ENCODE measurements at regions not wholly inside any gene's neighbourhood (a gene's known extent, or its start where the extent isn't known, plus 50 kb on each side); places are given as distances from the start of the nearest gene placed in this dataset.

DNA sequence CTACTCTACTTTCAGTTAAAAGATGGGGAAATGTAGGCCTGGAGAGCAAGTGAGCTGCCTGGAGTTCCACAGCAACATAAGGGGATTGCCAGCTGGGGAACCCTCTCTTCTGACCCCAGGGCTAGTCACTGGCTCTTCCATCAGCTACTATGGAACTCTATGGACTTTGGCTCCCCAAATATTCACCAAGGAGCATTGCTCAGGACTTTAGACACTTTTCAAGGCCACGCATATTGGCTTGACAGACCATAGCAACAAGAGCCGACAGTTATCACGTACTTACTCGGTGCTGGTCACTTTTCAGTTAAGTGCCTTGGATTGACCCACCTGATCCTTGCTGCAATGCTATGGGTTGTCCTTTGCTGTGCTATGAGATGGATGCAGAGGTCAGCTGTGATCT is 360.7 kb upstream of the CHD6 start:
- H2BK5ac ChIP-seq (ENCODE audit: low read depth, low read length, poor library complexity, severe bottlenecking) = no peak overlapping the region
- in situ Hi-C loops (cut with MboI; ENCODE audit: low sequenced_read_pairs) (no loop called here), dilution Hi-C loops (cut with HindIII; ENCODE audit: low sequenced_read_pairs, unreplicated experiment) (no loop called here), intact Hi-C loops (cut with micrococcal nuclease) (no loop called here)
- no peak overlapping the region for H4K8ac ChIP-seq (ENCODE audit: low read depth in 2 of 2, low read length in 2 of 2)
- H3K4me3 ChIP-seq (ENCODE audit: insufficient read depth, low read depth, low read length) = no peak overlapping the region
- H3K9me1 ChIP-seq (ENCODE audit: insufficient read depth, low read length) = no peaks in the 10 kb centered on the region
- no peaks in the 10 kb centered on the region for H3K79me1 ChIP-seq (ENCODE audit: low read depth in 1 of 2, low read length in 2 of 2)
- BruUV-seq (replicated peaks) = no TSS peak
- no peak for DNase-seq
- H2AFZ ChIP-seq (replicated peaks; ENCODE audit: low read length, poor library complexity) = no peak overlapping the region
- no peak overlapping the region for H2BK15ac ChIP-seq (ENCODE audit: low read depth, low read length)
- no peak overlapping the region for H3K4me2 ChIP-seq (ENCODE audit: low read depth, low read length)
- no peak overlapping the region for H2BK120ac ChIP-seq (ENCODE audit: low read depth, low read length)
- no peak overlapping the region for H3K4ac ChIP-seq (ENCODE audit: low read depth, low read length)
- H2AK9ac ChIP-seq (replicated peaks; ENCODE audit: low read depth, low read length, poor library complexity) = no peak overlapping the region
- H3K27ac ChIP-seq (ENCODE audit: insufficient read depth, low read length) = no peak overlapping the region
- POLR2A ChIA-PET (ENCODE audit: unreplicated experiment) = no interaction called here
- no peak overlapping the region for H3K23ac ChIP-seq (ENCODE audit: low read depth, low read length)
- no peaks in the 10 kb centered on the region for H3K36me3 ChIP-seq (ENCODE audit: control insufficient read depth, insufficient read depth, low read length)
- no peak for ATAC-seq (ENCODE audit: low read depth)
- H4K20me1 ChIP-seq (ENCODE audit: insufficient read depth, low read length) = no peaks in the 10 kb centered on the region
- no peak overlapping the region for H4K5ac ChIP-seq (ENCODE audit: low read depth, low read length)
- no peak overlapping the region for H3K9ac ChIP-seq (ENCODE audit: low read depth, low read length)
- H3K9me3 ChIP-seq (ENCODE audit: control insufficient read depth, insufficient read depth, low read length) = peaks cover 16% of the 10 kb centered on the region
- TF ChIP-seq BHLHE40 (IDR thresholded peaks at IDR 0.05; ENCODE audit: low read depth, low read length) = no peak
- TF ChIP-seq CHD1 (IDR thresholded peaks at IDR 0.05; ENCODE audit: low read depth, low read length) = no peak
- TF ChIP-seq FOS (IDR thresholded peaks at IDR 0.05; ENCODE audit: low read depth, low read length) = no peak
- no peak for TF ChIP-seq MXI1 (IDR thresholded peaks at IDR 0.05; ENCODE audit: borderline replicate concordance, low read depth, low read length)
- no peak for TF ChIP-seq RFX5 (IDR thresholded peaks at IDR 0.05; ENCODE audit: low read depth, low read length)
- no peak for TF ChIP-seq NFE2L2 (IDR thresholded peaks at IDR 0.05; ENCODE audit: low read depth, low read length)
- no peak for TF ChIP-seq MAFK (IDR thresholded peaks at IDR 0.05; ENCODE audit: low read depth, low read length)
- TF ChIP-seq SMC3 (IDR thresholded peaks at IDR 0.05; ENCODE audit: low read depth, low read length) = no peak
- TF ChIP-seq, protein P1, sequence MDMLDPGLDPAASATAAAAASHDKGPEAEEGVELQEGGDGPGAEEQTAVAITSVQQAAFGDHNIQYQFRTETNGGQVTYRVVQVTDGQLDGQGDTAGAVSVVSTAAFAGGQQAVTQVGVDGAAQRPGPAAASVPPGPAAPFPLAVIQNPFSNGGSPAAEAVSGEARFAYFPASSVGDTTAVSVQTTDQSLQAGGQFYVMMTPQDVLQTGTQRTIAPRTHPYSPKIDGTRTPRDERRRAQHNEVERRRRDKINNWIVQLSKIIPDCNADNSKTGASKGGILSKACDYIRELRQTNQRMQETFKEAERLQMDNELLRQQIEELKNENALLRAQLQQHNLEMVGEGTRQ (IDR thresholded peaks at IDR 0.05; ENCODE audit: low read depth, low read length) = no peak
- TF ChIP-seq, protein P2, sequence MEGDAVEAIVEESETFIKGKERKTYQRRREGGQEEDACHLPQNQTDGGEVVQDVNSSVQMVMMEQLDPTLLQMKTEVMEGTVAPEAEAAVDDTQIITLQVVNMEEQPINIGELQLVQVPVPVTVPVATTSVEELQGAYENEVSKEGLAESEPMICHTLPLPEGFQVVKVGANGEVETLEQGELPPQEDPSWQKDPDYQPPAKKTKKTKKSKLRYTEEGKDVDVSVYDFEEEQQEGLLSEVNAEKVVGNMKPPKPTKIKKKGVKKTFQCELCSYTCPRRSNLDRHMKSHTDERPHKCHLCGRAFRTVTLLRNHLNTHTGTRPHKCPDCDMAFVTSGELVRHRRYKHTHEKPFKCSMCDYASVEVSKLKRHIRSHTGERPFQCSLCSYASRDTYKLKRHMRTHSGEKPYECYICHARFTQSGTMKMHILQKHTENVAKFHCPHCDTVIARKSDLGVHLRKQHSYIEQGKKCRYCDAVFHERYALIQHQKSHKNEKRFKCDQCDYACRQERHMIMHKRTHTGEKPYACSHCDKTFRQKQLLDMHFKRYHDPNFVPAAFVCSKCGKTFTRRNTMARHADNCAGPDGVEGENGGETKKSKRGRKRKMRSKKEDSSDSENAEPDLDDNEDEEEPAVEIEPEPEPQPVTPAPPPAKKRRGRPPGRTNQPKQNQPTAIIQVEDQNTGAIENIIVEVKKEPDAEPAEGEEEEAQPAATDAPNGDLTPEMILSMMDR (conservative IDR thresholded peaks at IDR 0.05; ENCODE audit: low read depth, low read length) = no peak
- TF ChIP-seq, protein P3, sequence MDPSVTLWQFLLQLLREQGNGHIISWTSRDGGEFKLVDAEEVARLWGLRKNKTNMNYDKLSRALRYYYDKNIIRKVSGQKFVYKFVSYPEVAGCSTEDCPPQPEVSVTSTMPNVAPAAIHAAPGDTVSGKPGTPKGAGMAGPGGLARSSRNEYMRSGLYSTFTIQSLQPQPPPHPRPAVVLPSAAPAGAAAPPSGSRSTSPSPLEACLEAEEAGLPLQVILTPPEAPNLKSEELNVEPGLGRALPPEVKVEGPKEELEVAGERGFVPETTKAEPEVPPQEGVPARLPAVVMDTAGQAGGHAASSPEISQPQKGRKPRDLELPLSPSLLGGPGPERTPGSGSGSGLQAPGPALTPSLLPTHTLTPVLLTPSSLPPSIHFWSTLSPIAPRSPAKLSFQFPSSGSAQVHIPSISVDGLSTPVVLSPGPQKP (IDR thresholded peaks at IDR 0.05; ENCODE audit: borderline replicate concordance, low read depth, low read length) = no peak
- TF ChIP-seq RCOR1 (IDR thresholded peaks at IDR 0.05; ENCODE audit: insufficient replicate concordance, low read length) = no peak
- TF ChIP-seq CEBPB (IDR thresholded peaks at IDR 0.05; ENCODE audit: low read depth, low read length) = no peak
- TF ChIP-seq MAZ (IDR thresholded peaks at IDR 0.05; ENCODE audit: borderline replicate concordance, low read depth, low read length) = no peak
- no peak for TF ChIP-seq POLR2A (IDR thresholded peaks at IDR 0.05; ENCODE audit: low read depth, low read length)
- TF ChIP-seq RAD21 (IDR thresholded peaks at IDR 0.05; ENCODE audit: low read length) = no peak
- no peak overlapping the region for H2BK20ac ChIP-seq (ENCODE audit: low read depth, low read length)
- no CpG with 5 or more reads among the region's 4 CpGs for WGBS, 2 experiments (ENCODE audit: extremely low coverage in 2 of 2, insufficient read length in 1 of 2)
- H3K14ac ChIP-seq (replicated peaks; ENCODE audit: low read depth, low read length) = no peak overlapping the region
- CTCF ChIA-PET = no interaction called here
- no peak overlapping the region for H4K91ac ChIP-seq (ENCODE audit: insufficient read depth, low read depth, low read length)
- H2AK5ac ChIP-seq (ENCODE audit: low read depth, low read length) = no peak overlapping the region
- H3K56ac ChIP-seq (ENCODE audit: extremely low read depth, insufficient read depth, low read length) = no peak overlapping the region
- H3K27me3 ChIP-seq (ENCODE audit: control insufficient read depth, insufficient read depth, low read length) = no peaks in the 10 kb centered on the region
- H3K18ac ChIP-seq (ENCODE audit: low read depth, low read length) = no peak overlapping the region
- H3K4me1 ChIP-seq (ENCODE audit: control insufficient read depth, insufficient read depth, low read length) = no peaks in the 10 kb centered on the region
